CD4-positive, alpha-beta memory T cell (primary cell): ENCODE measurements at regions not wholly inside any gene's neighbourhood (a gene's known extent, or its start where the extent isn't known, plus 50 kb on each side); places are given as distances from the start of the nearest gene placed in this dataset.

Experiments used
- CTCF ChIA-PET: fragments of 350-600 bp; sonication (Branson Sonifier 250); formaldehyde crosslinking; loops from one replicate; lab custom pipeline; 2021; ENCODE audit warnings: inconsistent platforms; ENCODE audit not compliant: partially characterized antibody; lab: Charles Lee
- POLR2A ChIA-PET: fragments of 350-600 bp; sonication (Branson Sonifier 250); formaldehyde crosslinking; loops from one replicate; lab custom pipeline; 2021; ENCODE audit not compliant: partially characterized antibody; lab: Charles Lee
- DNase-seq, 5 donors: peaks; one replicate each; pipeline versions ENCODE4 v3.0.0 to v3.0.0-alpha.2; 2020 to 2022; ENCODE audit warnings: mixed read lengths in 1 of 5
- H3K27ac ChIP-seq: one replicate; pipeline ENCODE4 v1.7.0; 2013; ENCODE audit warnings: low read depth, low read length
- H3K27me3 ChIP-seq: 2 replicates; pipeline ENCODE4 v1.7.0; 2013; ENCODE audit warnings: mild to moderate bottlenecking, low read length, moderate library complexity; ENCODE audit not compliant: insufficient read depth
- H3K36me3 ChIP-seq: 2 replicates; pipeline ENCODE4 v1.7.0; 2013; ENCODE audit warnings: mild to moderate bottlenecking, low read length, moderate library complexity; ENCODE audit not compliant: insufficient read depth
- H3K4me1 ChIP-seq: 2 replicates; pipeline ENCODE4 v1.7.0; 2013; ENCODE audit warnings: mild to moderate bottlenecking, low read length, moderate library complexity; ENCODE audit not compliant: insufficient read depth
- H3K4me3 ChIP-seq, 2 donors: one replicate each; pipeline ENCODE4 v1.7.0; 2013; ENCODE audit warnings: low read length in 2 of 2, mild to moderate bottlenecking in 1 of 2
- H3K9me3 ChIP-seq, 2 donors: one replicate each; pipeline ENCODE4 v1.7.0; 2013; ENCODE audit warnings: low read length in 2 of 2, control low read depth in 1 of 2; ENCODE audit not compliant: control insufficient read depth in 1 of 2
- H3K27ac Mint-ChIP-seq, 7 donors: one replicate each; pipeline ENCODE4 v1.8.0; 2020 to 2021; ENCODE audit warnings: mixed read lengths in 7 of 7, mild to moderate bottlenecking in 6 of 7, inconsistent platforms in 3 of 7, moderate library complexity in 3 of 7
- H3K27me3 Mint-ChIP-seq, 2 donors: one replicate each; pipeline ENCODE4 v1.8.0; 2020 to 2021; ENCODE audit warnings: mixed read lengths in 2 of 2
- H3K36me3 Mint-ChIP-seq, 2 donors: one replicate each; pipeline ENCODE4 v1.8.0; 2020 to 2021; ENCODE audit warnings: mixed read lengths in 2 of 2, inconsistent platforms in 1 of 2, mild to moderate bottlenecking in 1 of 2
- H3K4me1 Mint-ChIP-seq, 4 donors: one replicate each; pipeline ENCODE4 v1.8.0; 2020 to 2021; ENCODE audit warnings: mixed read lengths in 4 of 4, mild to moderate bottlenecking in 1 of 4
- H3K4me3 Mint-ChIP-seq, 8 donors: one replicate each; pipeline ENCODE4 v1.8.0; 2020 to 2021; ENCODE audit warnings: mixed read lengths in 8 of 8, mild to moderate bottlenecking in 7 of 8, moderate library complexity in 6 of 8, inconsistent platforms in 3 of 8
- H3K9me3 Mint-ChIP-seq, 8 donors: one replicate each; pipeline ENCODE4 v1.8.0; 2020 to 2021; ENCODE audit warnings: mixed read lengths in 8 of 8, mild to moderate bottlenecking in 5 of 8, inconsistent platforms in 3 of 8, moderate library complexity in 1 of 8
- intact Hi-C: fragments of 100-400 bp; cut with micrococcal nuclease; formaldehyde crosslinking; loops from one replicate; pipeline ENCODE4 v1.15.1; 2023

DNA sequence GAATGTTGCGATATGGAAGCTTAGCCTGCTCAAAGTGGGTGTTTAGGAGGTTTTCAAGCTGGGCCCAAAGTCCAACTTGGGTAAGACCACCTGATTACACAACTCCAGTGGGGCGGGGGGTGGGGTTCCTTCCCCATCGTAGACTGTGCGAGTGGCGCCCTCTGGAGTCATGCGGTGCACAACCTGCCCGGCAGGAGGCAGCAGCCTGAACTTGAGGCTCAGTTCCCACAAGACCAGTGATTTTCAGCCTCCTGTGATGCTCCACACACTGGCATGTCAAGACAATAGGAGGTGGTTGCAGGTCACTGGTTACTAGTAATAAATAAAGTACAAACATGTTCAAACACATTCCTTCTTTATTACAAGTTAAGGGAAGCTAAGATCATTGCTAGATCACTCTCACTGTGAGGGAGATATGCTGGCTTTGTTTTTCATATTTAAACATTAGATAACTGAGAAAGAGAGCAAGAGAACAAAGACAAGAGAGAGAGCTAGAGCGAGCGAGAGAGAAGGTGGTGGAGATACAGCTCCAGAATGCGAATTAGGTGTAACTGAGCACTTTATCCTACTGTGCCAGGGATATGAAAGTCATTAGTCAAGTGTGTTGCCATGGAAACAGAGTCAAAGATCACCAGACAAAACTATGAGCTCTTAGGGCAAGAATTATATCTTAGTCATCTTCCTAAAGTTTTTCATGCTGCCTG is 97.4 kb upstream of the BMPER start:
- no peaks in the 10 kb centered on the region for H3K36me3 ChIP-seq
- H3K9me3 Mint-ChIP-seq: peaks cover 0 to 3% (median 0%) of the 10 kb centered on the region in 8 donors
- ChIA-PET CTCF (no interaction called here), POLR2A (no interaction called here)
- H3K4me3 ChIP-seq: no peak overlapping the region
- no peak for DNase-seq
- no peak overlapping the region for H3K27ac ChIP-seq
- intact Hi-C loops: no loop called here
- no peaks in the 10 kb centered on the region for H3K27me3 Mint-ChIP-seq
- H3K4me3 Mint-ChIP-seq: no peak overlapping the region
- no peaks in the 10 kb centered on the region for H3K9me3 ChIP-seq
- no peaks in the 10 kb centered on the region for H3K4me1 Mint-ChIP-seq
- H3K27ac Mint-ChIP-seq: no peak overlapping the region
- H3K4me1 ChIP-seq: no peaks in the 10 kb centered on the region
- H3K36me3 Mint-ChIP-seq: no peaks in the 10 kb centered on the region
- no peaks in the 10 kb centered on the region for H3K27me3 ChIP-seq

DNA sequence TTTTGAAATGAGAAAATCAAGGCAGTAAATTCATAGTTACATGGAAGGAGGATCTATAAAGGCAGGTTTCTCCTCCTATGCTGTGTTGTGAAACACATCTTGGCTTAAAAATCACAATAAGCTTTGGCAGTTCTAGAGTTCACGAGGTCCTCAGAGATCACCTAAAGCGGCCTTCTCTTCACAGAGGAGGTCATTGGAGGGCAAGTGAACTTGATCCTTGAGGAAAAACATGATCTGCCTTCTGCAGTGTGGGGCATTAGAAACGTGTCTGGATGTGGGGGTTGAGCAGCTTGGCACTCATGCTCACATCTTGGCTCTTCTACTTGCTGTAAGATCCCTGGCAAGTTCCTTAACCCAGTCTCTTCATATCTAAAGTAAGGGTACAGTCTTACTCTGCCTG is 96.1 kb upstream of the BMPER start:
- no peaks in the 10 kb centered on the region for H3K9me3 ChIP-seq
- H3K4me3 ChIP-seq: no peak overlapping the region
- H3K27ac Mint-ChIP-seq: no peak overlapping the region
- no peaks in the 10 kb centered on the region for H3K27me3 Mint-ChIP-seq
- no peaks in the 10 kb centered on the region for H3K27me3 ChIP-seq
- intact Hi-C loops: no loop called here
- H3K9me3 Mint-ChIP-seq: peaks cover 0 to 3% (median 0%) of the 10 kb centered on the region in 8 donors
- H3K27ac ChIP-seq: no peak overlapping the region
- H3K4me3 Mint-ChIP-seq: no peak overlapping the region
- peaks cover 0 to 6% (median under 1%) of the 10 kb centered on the region in 4 donors for H3K4me1 Mint-ChIP-seq
- H3K36me3 Mint-ChIP-seq: no peaks in the 10 kb centered on the region
- no peak for DNase-seq
- no peaks in the 10 kb centered on the region for H3K4me1 ChIP-seq
- ChIA-PET POLR2A (no interaction called here), CTCF (no interaction called here)
- no peaks in the 10 kb centered on the region for H3K36me3 ChIP-seq

DNA sequence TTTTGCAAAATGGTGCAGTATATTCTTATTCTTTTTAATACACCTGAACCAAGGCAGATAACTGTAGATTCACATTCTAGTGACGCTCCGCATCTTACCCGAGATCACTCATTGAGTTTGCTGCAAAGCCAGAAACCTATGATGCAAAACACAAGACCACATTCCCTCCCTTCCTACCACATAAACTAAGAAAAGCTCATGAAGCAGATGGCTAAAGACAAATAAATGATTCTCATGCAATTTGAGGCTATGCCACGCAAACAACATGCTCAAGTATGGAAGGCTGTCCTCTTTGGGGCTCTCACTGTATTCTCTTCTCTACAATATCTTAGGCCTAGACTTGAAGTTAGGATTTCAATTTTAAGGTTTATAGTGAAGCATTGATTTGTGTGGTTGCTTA is 95.0 kb upstream of the BMPER start:
- no peaks in the 10 kb centered on the region for H3K36me3 Mint-ChIP-seq
- Histone ChIP-seq H3K36me3 (no peaks in the 10 kb centered on the region), H3K27me3 (no peaks in the 10 kb centered on the region), H3K27ac (no peak overlapping the region), H3K4me1 (no peaks in the 10 kb centered on the region), H3K9me3 (no peaks in the 10 kb centered on the region), H3K4me3 (no peak overlapping the region)
- peaks cover 0 to 3% (median 0%) of the 10 kb centered on the region in 8 donors for H3K9me3 Mint-ChIP-seq
- intact Hi-C loops: no loop called here
- peaks cover 0 to 9% (median under 1%) of the 10 kb centered on the region in 4 donors for H3K4me1 Mint-ChIP-seq
- H3K4me3 Mint-ChIP-seq: no peak overlapping the region
- CTCF ChIA-PET: interaction anchor here (1.4 kb wide), 1 partner anchor 10 kb away, joined by 3 read pairs; no protein-coding TSS in a partner anchor
- no peak for DNase-seq
- no peak overlapping the region for H3K27ac Mint-ChIP-seq
- H3K27me3 Mint-ChIP-seq: no peaks in the 10 kb centered on the region
- POLR2A ChIA-PET: no interaction called here

GRCh38 chr7:33813331-33813730 is 92.0 kb upstream of the BMPER start:
- H3K36me3 Mint-ChIP-seq: no peaks in the 10 kb centered on the region
- POLR2A ChIA-PET: no interaction called here
- H3K9me3 Mint-ChIP-seq: peaks cover 0 to 4% (median 1%) of the 10 kb centered on the region in 8 donors
- Histone ChIP-seq H3K27ac (no peak overlapping the region), H3K36me3 (no peaks in the 10 kb centered on the region), H3K4me1 (no peaks in the 10 kb centered on the region), H3K4me3 (no peak overlapping the region), H3K27me3 (no peaks in the 10 kb centered on the region), H3K9me3 (no peaks in the 10 kb centered on the region)
- no peaks in the 10 kb centered on the region for H3K27me3 Mint-ChIP-seq
- CTCF ChIA-PET: no interaction called here
- H3K4me1 Mint-ChIP-seq: peaks cover 0 to 9% (median under 1%) of the 10 kb centered on the region in 4 donors
- H3K4me3 Mint-ChIP-seq: no peak overlapping the region
- no peak overlapping the region for H3K27ac Mint-ChIP-seq
- intact Hi-C loops: no loop called here
- no peak for DNase-seq

DNA sequence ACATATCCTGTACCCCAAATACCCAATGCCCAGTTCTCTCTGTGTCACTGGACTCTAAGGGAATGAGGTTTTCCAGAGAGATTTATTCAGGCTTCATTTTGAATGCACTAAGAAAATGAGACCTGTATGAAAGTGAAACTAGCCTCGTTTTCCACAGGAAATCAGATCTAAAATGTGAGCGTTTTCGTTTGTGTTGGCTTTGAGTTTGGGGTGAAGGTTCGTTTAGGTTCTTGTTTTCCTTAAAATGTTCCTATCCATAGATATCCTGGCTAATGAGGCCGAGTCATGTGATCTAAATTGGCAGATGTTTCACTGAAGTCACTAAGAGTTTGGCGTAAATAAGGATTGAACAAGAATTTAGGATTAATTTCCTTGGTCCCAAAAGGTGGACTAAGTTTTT is 90.9 kb upstream of the BMPER start:
- H3K27me3 ChIP-seq: no peaks in the 10 kb centered on the region
- H3K27ac ChIP-seq: no peak overlapping the region
- ChIA-PET CTCF (no interaction called here), POLR2A (no interaction called here)
- Mint-ChIP-seq H3K27ac (no peak overlapping the region), H3K9me3 (peaks cover 0 to 4% (median 1%) of the 10 kb centered on the region in 8 donors), H3K4me3 (no peak overlapping the region), H3K4me1 (peaks cover 0 to 9% (median under 1%) of the 10 kb centered on the region in 4 donors), H3K27me3 (no peaks in the 10 kb centered on the region), H3K36me3 (no peaks in the 10 kb centered on the region)
- H3K4me1 ChIP-seq: no peaks in the 10 kb centered on the region
- no peak for DNase-seq
- no peak overlapping the region for H3K4me3 ChIP-seq
- intact Hi-C loops: no loop called here
- no peaks in the 10 kb centered on the region for H3K36me3 ChIP-seq
- H3K9me3 ChIP-seq: no peaks in the 10 kb centered on the region

GRCh38 chr7:33814936-33815335 is 90.4 kb upstream of the BMPER start:
- Histone ChIP-seq H3K9me3 (no peaks in the 10 kb centered on the region), H3K4me3 (no peak overlapping the region), H3K4me1 (no peaks in the 10 kb centered on the region), H3K27me3 (no peaks in the 10 kb centered on the region), H3K27ac (no peak overlapping the region), H3K36me3 (no peaks in the 10 kb centered on the region)
- CTCF ChIA-PET: no interaction called here
- H3K9me3 Mint-ChIP-seq: peaks cover 0 to 8% (median 3%) of the 10 kb centered on the region in 8 donors
- H3K27ac Mint-ChIP-seq: no peak overlapping the region
- POLR2A ChIA-PET: no interaction called here
- no peak overlapping the region for H3K4me3 Mint-ChIP-seq
- no peak for DNase-seq
- H3K36me3 Mint-ChIP-seq: no peaks in the 10 kb centered on the region
- intact Hi-C loops: no loop called here
- H3K27me3 Mint-ChIP-seq: no peaks in the 10 kb centered on the region
- H3K4me1 Mint-ChIP-seq: peaks cover 0 to 9% (median under 1%) of the 10 kb centered on the region in 4 donors

DNA sequence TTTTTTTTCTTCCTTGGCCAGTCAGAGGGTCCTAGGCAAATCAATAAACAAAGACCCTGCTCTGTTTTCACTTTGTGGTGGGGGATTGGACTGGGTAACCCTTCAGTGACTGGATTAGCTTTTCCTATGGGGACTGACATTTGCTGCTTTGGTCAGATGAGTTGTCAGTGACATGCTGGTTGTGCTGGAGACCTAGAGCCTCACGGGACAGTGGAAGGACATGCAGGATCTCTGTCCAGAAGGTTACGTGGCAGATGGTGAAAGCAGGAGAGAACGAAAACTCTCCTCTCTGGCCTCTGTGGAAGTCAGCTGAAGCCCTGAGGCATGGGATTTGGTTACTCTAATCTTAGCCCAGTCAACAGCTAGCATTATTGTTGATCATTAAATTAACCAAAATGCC is 90.0 kb upstream of the BMPER start:
- Histone ChIP-seq H3K36me3 (no peaks in the 10 kb centered on the region), H3K9me3 (no peaks in the 10 kb centered on the region), H3K4me3 (no peak overlapping the region), H3K4me1 (no peaks in the 10 kb centered on the region), H3K27ac (no peak overlapping the region), H3K27me3 (no peaks in the 10 kb centered on the region)
- DNase-seq: no peak
- H3K36me3 Mint-ChIP-seq: no peaks in the 10 kb centered on the region
- peaks cover 0 to 10% (median 3%) of the 10 kb centered on the region in 8 donors for H3K9me3 Mint-ChIP-seq
- H3K4me3 Mint-ChIP-seq: no peak overlapping the region
- intact Hi-C loops: no loop called here
- H3K4me1 Mint-ChIP-seq: peaks cover 0 to 9% (median under 1%) of the 10 kb centered on the region in 4 donors
- CTCF ChIA-PET: no interaction called here
- POLR2A ChIA-PET: no interaction called here
- H3K27me3 Mint-ChIP-seq: no peaks in the 10 kb centered on the region
- H3K27ac Mint-ChIP-seq: no peak overlapping the region
